Calu3 (cell line): ENCODE measurements at regions not wholly inside any gene's neighbourhood (a gene's known extent, or its start where the extent isn't known, plus 50 kb on each side); places are given as distances from the start of the nearest gene placed in this dataset.

Source experiments
- BruUV-seq: library from RNA; stranded (reverse); fragments of 400-500 nt; replicated peaks from 2 replicates; lab custom pipeline; 2021; lab: Mats Ljungman, UMichigan
- CTCF ChIA-PET: fragments of 300-600 bp; sonication (Branson Sonifier 250); formaldehyde crosslinking; loops from one replicate; lab custom pipeline; 2022; ENCODE audit warnings: antibody characterized with exemption; lab: Charles Lee
- DNase-seq: peaks from one replicate; pipeline ENCODE4 v3.0.0; 2022
- H3K27ac Mint-ChIP-seq: one replicate; pipeline ENCODE4 v1.8.0; 2022; ENCODE audit warnings: mixed read lengths; ENCODE audit not compliant: unreplicated experiment
- H3K27me3 Mint-ChIP-seq: one replicate; pipeline ENCODE4 v1.8.0; 2022; ENCODE audit warnings: mixed read lengths; ENCODE audit not compliant: unreplicated experiment
- H3K36me3 Mint-ChIP-seq: one replicate; pipeline ENCODE4 v1.8.0; 2022; ENCODE audit warnings: mild to moderate bottlenecking, moderate library complexity, mixed read lengths; ENCODE audit not compliant: insufficient read depth, unreplicated experiment
- H3K4me1 Mint-ChIP-seq: one replicate; pipeline ENCODE4 v1.8.0; 2022; ENCODE audit warnings: mild to moderate bottlenecking, low read depth, mixed read lengths; ENCODE audit not compliant: unreplicated experiment
- H3K4me3 Mint-ChIP-seq: one replicate; pipeline ENCODE4 v1.8.0; 2022; ENCODE audit warnings: mild to moderate bottlenecking, low read depth, moderate library complexity, mixed read lengths; ENCODE audit not compliant: unreplicated experiment
- H3K9me3 Mint-ChIP-seq: one replicate; pipeline ENCODE4 v1.8.0; 2022; ENCODE audit warnings: low read depth, mixed read lengths; ENCODE audit not compliant: unreplicated experiment
- CTCF ChIP-seq: fragments of 200-600 bp; IDR thresholded peaks from one replicate; pipeline ENCODE4 v1.8.0; 2022; ENCODE audit warnings: antibody characterized with exemption; ENCODE audit not compliant: unreplicated experiment
- intact Hi-C: fragments of 100-400 bp; cut with micrococcal nuclease; formaldehyde crosslinking; loops from one replicate; pipeline ENCODE4 v1.10.0; 2022; ENCODE audit not compliant: unreplicated experiment

GRCh38 chr14:41297576-41298327 lies 308.9 kb upstream of the LRFN5 start:
- CTCF ChIA-PET, result interaction anchor here (0.5 kb wide), 1 partner anchor 155 kb away, joined by 3 read pairs; no protein-coding TSS in a partner anchor
- DNase-seq, result no peak
- no TSS peak for BruUV-seq
- H3K27ac Mint-ChIP-seq, result no peak overlapping the region
- TF ChIP-seq CTCF, result no peak
- H3K4me3 Mint-ChIP-seq, result no peak overlapping the region
- H3K27me3 Mint-ChIP-seq, result no peaks in the 10 kb centered on the region
- no peaks in the 10 kb centered on the region for H3K36me3 Mint-ChIP-seq
- peaks cover 3% of the 10 kb centered on the region for H3K9me3 Mint-ChIP-seq
- no peaks in the 10 kb centered on the region for H3K4me1 Mint-ChIP-seq
- intact Hi-C loops, result no loop called here

DNA sequence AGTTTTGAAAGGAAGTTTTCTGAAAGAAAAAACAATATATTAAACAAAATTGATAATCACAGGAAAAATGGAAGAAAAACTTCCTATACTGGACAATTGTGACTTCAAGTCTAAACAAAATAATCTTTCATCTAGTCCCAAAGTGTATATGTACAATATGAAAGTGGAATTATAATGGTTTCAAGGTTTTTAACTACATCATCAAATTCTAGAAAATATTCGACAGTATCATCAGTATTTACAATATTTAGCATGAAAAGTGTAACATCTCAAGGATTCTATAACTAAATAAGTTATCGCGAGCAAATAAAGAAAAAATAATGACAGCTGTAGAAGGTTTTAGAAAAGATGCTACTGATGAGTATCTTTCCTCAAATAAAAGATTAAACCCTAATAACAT lies 310.9 kb upstream of the LRFN5 start:
- no peak for DNase-seq
- CTCF ChIA-PET, result no interaction called here
- BruUV-seq, result no TSS peak
- Mint-ChIP-seq H3K9me3 (no peaks in the 10 kb centered on the region), H3K27ac (no peak overlapping the region), H3K4me1 (no peaks in the 10 kb centered on the region), H3K36me3 (no peaks in the 10 kb centered on the region), H3K27me3 (no peaks in the 10 kb centered on the region), H3K4me3 (no peak overlapping the region)
- intact Hi-C loops, result no loop called here
- TF ChIP-seq CTCF, result no peak

DNA sequence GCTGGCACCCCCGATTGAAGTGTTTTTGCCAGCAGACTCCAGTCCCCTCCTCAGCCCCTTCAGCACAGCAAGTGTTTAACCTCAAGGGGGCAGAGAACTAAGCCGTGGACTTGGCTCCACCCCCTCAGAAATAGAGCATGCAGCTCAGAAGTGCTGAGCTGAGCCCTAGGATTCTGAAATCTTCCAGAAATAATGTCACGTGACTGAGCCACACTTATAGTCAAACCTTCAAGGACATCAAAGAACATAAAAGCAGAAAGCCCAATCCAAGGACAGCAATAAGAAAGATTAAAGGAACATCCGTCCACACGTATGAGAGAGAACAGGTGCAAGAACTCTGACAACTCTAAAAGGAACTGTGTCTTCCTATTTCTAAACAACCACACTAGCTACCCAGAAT lies 317.7 kb upstream of the LRFN5 start:
- no peaks in the 10 kb centered on the region for H3K27me3 Mint-ChIP-seq
- DNase-seq, result no peak
- CTCF ChIA-PET, result no interaction called here
- no peak for TF ChIP-seq CTCF
- peaks cover 10% of the 10 kb centered on the region for H3K9me3 Mint-ChIP-seq
- H3K4me1 Mint-ChIP-seq, result no peaks in the 10 kb centered on the region
- H3K4me3 Mint-ChIP-seq, result no peak overlapping the region
- no peak overlapping the region for H3K27ac Mint-ChIP-seq
- BruUV-seq, result no TSS peak
- H3K36me3 Mint-ChIP-seq, result no peaks in the 10 kb centered on the region
- intact Hi-C loops, result no loop called here

- CTCF ChIA-PET, result no interaction called here
- no peak for TF ChIP-seq CTCF
- Mint-ChIP-seq H3K27me3 (no peaks in the 10 kb centered on the region), H3K27ac (no peak overlapping the region), H3K4me1 (no peaks in the 10 kb centered on the region), H3K36me3 (no peaks in the 10 kb centered on the region), H3K4me3 (no peak overlapping the region), H3K9me3 (peaks cover 13% of the 10 kb centered on the region)
- no TSS peak for BruUV-seq
- intact Hi-C loops, result no loop called here
- no peak for DNase-seq
These were observed 321.4 kb upstream of the LRFN5 start for GRCh38 chr14:41285186-41285748.
